ENCODE measurements at regions not wholly inside any gene's neighbourhood (a gene's known extent, or its start where the extent isn't known, plus 50 kb on each side); places are given as distances from the start of the nearest gene placed in this dataset.
"Not testable (repeated sequence)": the region's sequence is repeated elsewhere in the genome, so short reads cannot be mapped to it uniquely, and the experiment has no call there.

DNA sequence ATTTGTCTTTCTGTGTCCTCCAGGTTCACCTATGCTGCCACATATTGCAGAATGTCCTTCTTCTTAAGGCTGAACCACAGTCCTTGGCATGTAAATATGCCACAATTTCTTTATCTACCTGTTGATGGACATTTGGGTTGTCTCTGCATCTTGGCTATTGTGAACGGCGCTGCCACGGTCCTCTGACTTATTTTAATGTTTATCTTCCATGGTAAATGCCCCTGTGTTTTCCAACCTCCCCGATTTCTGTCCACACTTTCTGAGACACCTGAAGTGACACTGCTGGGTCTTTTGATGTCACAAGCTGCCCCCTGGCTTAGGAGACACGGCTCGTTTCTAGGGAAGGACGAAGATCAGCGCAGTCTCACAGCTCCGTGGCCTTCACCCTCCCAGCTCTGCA lies 128.3 kb upstream of the PDE10A start:
- Mint-ChIP-seq H3K9me3 (peaks cover 3% of the 10 kb centered on the region), H3K27ac (no peak overlapping the region), H3K4me3 (no peak overlapping the region), H3K36me3 (ENCODE audit: low read depth) (no peaks in the 10 kb centered on the region), H3K4me1 (ENCODE audit: low read depth) (no peaks in the 10 kb centered on the region), H3K27me3 (peaks cover 3% of the 10 kb centered on the region)

DNA sequence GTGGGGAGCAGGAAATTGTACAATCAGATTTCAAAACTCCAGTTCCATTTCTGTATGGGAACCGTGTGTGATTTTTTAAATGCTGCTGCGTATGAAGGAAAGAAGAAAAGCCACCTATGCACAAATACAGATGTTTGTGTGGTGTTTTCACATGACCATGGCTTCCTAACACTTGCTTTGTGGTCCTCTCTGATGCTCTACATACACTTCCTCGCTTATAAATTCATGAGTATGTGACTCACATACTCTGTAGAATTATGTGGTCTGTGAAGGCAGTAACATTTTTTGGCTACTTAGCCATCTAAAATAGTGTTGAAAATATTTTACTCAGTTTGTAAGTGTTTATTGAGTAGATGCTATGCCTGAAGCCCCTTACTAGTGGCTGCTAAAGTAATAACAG lies 119.8 kb upstream of the PDE10A start:
- H3K4me1 Mint-ChIP-seq (ENCODE audit: low read depth), result no peaks in the 10 kb centered on the region
- H3K27me3 Mint-ChIP-seq, result peaks cover 26% of the 10 kb centered on the region
- no peaks in the 10 kb centered on the region for H3K9me3 Mint-ChIP-seq
- H3K4me3 Mint-ChIP-seq, result no peak overlapping the region
- H3K36me3 Mint-ChIP-seq (ENCODE audit: low read depth), result no peaks in the 10 kb centered on the region
- H3K27ac Mint-ChIP-seq, result no peak overlapping the region

DNA sequence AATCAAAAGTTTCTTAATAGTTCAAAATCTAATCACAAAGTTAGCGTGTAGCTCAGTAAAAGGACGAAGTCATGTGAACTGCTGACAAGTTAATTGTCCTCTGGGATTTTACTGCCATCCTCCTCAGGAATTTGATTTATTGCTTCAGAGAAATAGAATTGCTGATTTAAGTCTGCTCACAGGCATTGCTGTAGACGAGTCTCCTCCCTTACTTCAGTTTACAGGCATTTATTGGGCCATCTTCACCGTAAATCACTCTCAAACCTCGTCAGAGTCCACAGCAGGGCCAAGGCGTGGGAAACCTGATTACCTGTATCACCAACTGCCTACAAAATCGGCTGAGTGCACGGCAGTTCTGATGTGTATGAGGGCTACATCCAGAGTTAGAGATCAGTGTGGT lies 119.1 kb upstream of the PDE10A start:
- H3K27ac Mint-ChIP-seq, result no peak overlapping the region
- no peaks in the 10 kb centered on the region for H3K36me3 Mint-ChIP-seq (ENCODE audit: low read depth)
- no peaks in the 10 kb centered on the region for H3K4me1 Mint-ChIP-seq (ENCODE audit: low read depth)
- H3K27me3 Mint-ChIP-seq, result peaks cover 31% of the 10 kb centered on the region
- H3K9me3 Mint-ChIP-seq, result no peaks in the 10 kb centered on the region
- no peak overlapping the region for H3K4me3 Mint-ChIP-seq

DNA sequence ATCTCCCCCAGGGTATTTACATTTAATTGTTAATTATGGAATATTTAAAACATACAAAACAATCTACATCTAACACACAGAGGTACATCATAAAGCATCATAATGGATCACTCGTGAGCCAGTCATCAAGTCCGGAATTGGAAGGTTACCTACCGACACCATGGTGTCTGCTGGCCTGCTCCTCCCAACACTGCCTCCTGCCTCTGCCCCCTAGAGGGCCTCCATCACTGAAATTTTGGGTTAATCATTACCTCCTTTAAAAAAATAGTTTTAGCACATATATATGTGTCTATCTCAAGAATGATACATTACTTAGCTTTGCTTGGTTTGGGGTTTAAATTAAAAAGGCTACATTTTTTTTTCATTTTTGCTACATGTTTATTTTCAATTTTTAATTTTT lies 114.6 kb upstream of the PDE10A start:
- Mint-ChIP-seq H3K27me3 (peaks cover 55% of the 10 kb centered on the region), H3K4me1 (ENCODE audit: low read depth) (peaks cover 8% of the 10 kb centered on the region), H3K27ac (no peak overlapping the region), H3K9me3 (no peaks in the 10 kb centered on the region), H3K36me3 (ENCODE audit: low read depth) (no peaks in the 10 kb centered on the region), H3K4me3 (no peak overlapping the region)

DNA sequence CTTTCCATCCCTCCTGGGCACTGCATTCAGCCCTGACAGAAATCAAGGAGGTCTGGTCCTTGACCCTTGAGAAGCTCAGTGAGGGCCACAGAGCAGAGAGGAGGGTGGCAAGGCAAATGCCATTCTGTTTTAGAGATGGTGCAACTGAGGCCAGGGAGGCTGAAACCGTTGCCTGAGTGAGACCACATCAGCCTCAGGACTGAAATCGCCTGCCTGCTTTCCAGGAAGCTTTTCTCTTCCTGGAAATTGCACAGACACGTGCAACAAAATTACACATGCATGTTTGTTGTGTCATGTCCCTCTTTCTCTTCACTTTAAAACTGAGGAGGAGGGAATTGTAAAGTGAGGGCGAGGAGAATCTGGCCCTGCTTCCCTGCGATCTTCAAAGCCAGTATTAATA lies 113.7 kb upstream of the PDE10A start:
- H3K27me3 Mint-ChIP-seq, result peaks cover 49% of the 10 kb centered on the region
- H3K4me1 Mint-ChIP-seq (ENCODE audit: low read depth), result peaks cover 8% of the 10 kb centered on the region

DNA sequence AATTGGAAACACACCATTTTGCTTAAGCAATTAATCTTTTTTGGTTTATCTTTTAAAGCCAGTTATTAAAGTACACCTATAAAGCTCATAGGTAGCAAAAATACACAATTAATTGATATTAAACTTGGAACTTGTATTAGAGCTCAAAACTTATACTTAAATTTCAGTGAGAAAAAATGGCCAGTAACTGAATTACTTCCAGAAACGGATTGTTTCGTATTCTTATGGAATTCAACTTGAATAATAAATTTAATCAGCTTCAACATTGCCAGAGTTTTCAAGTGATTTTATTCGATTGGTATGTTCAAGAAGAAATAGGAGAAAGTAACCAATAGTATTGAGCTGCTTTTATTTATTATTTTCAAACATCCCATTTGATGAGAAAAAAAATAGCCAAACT lies 112.7 kb upstream of the PDE10A start:
- Mint-ChIP-seq H3K36me3 (ENCODE audit: low read depth) (no peaks in the 10 kb centered on the region), H3K9me3 (no peaks in the 10 kb centered on the region), H3K27ac (no peak overlapping the region), H3K4me1 (ENCODE audit: low read depth) (peaks cover 8% of the 10 kb centered on the region), H3K4me3 (no peak overlapping the region), H3K27me3 (peaks cover 47% of the 10 kb centered on the region)

More for the DNA sequence above, 113.7 kb upstream of the PDE10A start:
- Mint-ChIP-seq H3K36me3 (ENCODE audit: low read depth) (no peaks in the 10 kb centered on the region), H3K9me3 (no peaks in the 10 kb centered on the region), H3K4me3 (no peak overlapping the region), H3K27ac (no peak overlapping the region)

DNA sequence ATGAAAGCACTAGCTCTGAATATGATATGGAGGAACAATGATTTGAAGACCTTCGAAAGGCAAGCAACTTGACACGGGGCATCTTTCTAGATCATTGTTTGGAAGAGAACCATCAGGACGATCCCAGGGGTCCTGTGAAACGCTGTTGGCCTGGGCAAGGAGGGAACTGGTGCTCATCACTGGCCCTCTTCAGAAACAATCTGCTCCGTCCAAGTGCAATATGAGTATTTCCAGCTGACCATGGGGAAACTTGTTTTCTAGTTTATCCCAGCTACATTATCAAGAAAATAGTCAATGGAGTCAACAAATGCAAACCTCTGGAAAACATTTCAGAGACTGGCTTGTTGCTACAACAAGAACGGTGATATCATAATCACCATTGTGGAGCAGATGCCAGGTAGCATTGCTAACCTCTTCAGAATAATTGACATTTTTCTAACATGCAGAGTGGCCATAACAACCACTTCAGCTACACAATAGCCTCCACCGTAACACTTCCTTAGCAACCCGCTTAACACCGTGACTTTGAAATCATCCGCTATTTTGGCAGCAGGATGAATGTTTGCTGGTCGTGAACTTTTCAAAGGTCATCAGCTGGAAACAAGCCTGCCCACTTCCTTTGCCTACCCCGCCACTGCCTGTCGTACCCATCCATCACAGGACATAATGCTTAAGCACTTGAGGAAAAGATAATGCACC lies 112.0 kb upstream of the PDE10A start:
- no peak overlapping the region for H3K4me3 Mint-ChIP-seq
- no peaks in the 10 kb centered on the region for H3K9me3 Mint-ChIP-seq
- H3K4me1 Mint-ChIP-seq (ENCODE audit: low read depth), result peaks cover 8% of the 10 kb centered on the region
- H3K36me3 Mint-ChIP-seq (ENCODE audit: low read depth), result no peaks in the 10 kb centered on the region
- no peak overlapping the region for H3K27ac Mint-ChIP-seq
- peaks cover 50% of the 10 kb centered on the region for H3K27me3 Mint-ChIP-seq

DNA sequence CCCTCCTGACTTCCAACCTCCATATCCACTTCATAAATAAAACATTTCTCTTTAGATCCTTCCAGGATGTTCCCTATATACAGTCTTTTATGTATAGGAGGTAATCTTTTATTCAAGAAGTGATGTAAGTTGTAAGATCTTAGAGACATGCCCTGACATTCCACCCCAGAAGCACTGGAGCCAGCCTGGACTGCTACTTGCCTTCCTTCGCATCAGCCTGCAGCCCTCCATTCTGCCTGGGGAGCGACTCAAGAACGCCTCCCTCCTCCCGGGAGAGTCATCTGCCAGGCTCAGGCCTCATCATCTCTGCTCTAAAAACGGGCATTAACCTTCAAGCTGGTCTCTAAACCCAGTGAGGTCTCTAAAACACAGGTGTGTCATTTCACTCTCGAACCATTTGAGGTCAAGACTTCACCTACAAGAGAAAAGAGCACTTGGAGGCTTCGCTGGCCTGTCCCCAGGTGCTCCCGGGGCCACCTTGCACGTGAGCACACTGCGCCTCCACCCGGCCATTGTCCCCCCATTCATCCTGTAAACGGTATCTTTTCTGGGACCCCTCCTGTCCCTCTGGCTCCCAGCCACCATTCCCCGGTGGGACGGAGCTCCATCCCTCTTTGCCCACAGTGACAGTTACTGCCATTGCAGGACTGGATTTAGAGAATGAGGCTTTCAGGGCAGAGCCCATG lies 107.5 kb upstream of the PDE10A start:
- H3K27me3 Mint-ChIP-seq, result peaks cover 48% of the 10 kb centered on the region
- no peaks in the 10 kb centered on the region for H3K9me3 Mint-ChIP-seq
- H3K36me3 Mint-ChIP-seq (ENCODE audit: low read depth), result no peaks in the 10 kb centered on the region
- H3K27ac Mint-ChIP-seq, result no peak overlapping the region
- no peak overlapping the region for H3K4me3 Mint-ChIP-seq
- H3K4me1 Mint-ChIP-seq (ENCODE audit: low read depth), result peaks cover 8% of the 10 kb centered on the region

DNA sequence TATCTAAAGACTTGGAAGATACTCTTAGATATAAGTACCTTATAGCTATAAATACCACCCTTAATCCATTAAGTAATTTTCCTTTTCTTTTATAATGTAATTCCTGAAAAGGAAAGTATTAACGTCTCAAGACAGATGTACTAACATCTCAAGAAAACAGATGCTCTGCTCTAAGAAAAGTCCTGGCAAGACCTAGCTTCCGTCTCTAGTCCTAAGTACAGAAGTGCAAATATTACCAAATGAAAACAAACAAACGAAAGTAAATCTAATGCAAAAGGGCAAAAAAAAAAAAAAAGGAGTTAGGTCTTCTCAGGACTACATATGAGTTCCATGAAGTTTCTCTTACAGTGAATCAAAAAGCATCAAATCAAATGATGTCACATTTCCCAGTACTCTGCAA lies 106.8 kb upstream of the PDE10A start:
- H3K4me3 Mint-ChIP-seq, result no peak overlapping the region
- H3K4me1 Mint-ChIP-seq (ENCODE audit: low read depth), result peaks cover under 1% of the 10 kb centered on the region
- no peaks in the 10 kb centered on the region for H3K9me3 Mint-ChIP-seq
- H3K27me3 Mint-ChIP-seq, result peaks cover 41% of the 10 kb centered on the region
- H3K36me3 Mint-ChIP-seq (ENCODE audit: low read depth), result no peaks in the 10 kb centered on the region
- H3K27ac Mint-ChIP-seq, result no peak overlapping the region

DNA sequence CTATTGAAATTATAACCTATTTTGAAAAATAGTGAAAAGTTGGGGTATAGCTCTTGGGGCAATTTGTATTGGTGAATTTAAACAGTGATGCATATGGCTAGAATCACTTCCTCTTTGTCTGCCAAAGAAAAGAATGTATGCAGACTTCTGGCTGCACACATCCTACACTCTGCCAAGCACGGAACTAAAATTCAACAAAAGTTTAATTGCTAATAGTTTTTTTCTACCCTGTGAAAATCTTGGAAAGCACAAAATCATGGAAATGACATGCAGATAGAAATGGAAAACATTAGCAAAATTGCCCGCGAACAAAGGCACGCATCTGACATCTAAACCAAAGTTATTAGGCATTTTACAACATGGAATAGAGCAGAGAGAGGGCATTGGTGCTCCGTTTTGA lies 106.4 kb upstream of the PDE10A start:
- H3K36me3 Mint-ChIP-seq (ENCODE audit: low read depth), result no peaks in the 10 kb centered on the region
- peaks cover 39% of the 10 kb centered on the region for H3K27me3 Mint-ChIP-seq
- no peak overlapping the region for H3K27ac Mint-ChIP-seq
- no peaks in the 10 kb centered on the region for H3K4me1 Mint-ChIP-seq (ENCODE audit: low read depth)
- H3K4me3 Mint-ChIP-seq, result no peak overlapping the region
- no peaks in the 10 kb centered on the region for H3K9me3 Mint-ChIP-seq

DNA sequence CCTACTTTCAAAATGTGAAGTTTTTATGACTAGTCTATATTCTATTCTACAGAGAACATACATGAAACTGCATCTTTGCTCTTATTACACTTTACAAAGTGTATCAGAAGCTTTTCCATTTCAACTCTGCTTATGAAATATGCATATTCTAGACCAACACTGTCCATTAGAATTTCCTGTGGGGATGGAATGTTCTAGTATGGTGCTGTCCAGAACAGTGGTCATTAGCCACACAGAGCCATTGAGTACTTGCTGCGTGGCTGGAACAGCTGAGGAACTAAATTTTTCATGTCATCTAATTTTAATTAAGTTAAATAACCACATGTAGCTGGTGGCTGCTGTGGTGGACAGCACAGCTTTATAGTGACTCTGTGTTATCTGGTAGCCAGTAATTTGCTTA lies 105.9 kb upstream of the PDE10A start:
- no peaks in the 10 kb centered on the region for H3K36me3 Mint-ChIP-seq (ENCODE audit: low read depth)

DNA sequence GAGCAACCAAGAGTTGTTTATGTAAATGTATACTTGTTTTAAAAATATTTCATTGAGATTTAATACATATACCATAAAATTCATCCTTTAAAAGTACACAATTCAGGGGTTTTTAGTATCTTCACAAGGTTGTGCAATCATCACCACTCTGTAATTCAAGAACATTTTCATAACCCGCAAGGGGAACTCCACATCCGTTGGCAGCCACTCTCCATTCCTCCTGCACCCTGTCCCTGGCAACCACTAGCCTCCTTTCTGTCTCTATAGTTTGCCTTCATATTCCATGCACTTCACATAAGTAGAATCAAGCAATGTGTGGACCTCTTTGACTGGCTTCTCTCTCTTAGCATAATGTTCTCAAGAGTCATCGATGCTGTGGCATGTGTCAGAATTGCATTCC lies 104.2 kb upstream of the PDE10A start:
- Mint-ChIP-seq H3K27ac (no peak overlapping the region), H3K27me3 (peaks cover 23% of the 10 kb centered on the region), H3K4me1 (ENCODE audit: low read depth) (no peaks in the 10 kb centered on the region), H3K9me3 (peaks cover under 1% of the 10 kb centered on the region), H3K36me3 (ENCODE audit: low read depth) (no peaks in the 10 kb centered on the region), H3K4me3 (no peak overlapping the region)

More for the DNA sequence above, 105.9 kb upstream of the PDE10A start:
- Mint-ChIP-seq H3K4me1 (ENCODE audit: low read depth) (no peaks in the 10 kb centered on the region), H3K27ac (no peak overlapping the region), H3K27me3 (peaks cover 37% of the 10 kb centered on the region), H3K9me3 (no peaks in the 10 kb centered on the region), H3K4me3 (no peak overlapping the region)

DNA sequence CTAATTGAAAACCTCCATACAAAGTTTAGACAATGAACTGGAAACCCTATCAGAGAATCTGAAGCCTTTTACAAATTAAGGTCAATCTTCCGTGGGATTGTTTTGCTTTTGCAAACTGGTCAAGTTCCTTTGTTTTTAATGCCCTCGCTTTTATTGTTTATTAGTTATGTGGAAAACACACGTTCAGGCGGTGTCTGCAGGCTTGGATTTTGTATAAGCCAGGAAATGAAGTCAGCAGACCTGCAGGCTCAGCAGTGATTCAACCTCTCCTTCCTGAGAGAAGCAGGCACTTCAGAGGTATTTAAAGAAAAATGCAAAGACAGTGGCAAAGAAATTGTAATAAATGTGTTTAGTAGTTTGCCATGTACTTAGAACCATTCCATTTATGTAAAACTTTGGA lies 103.4 kb upstream of the PDE10A start:
- no peak overlapping the region for H3K27ac Mint-ChIP-seq
- H3K9me3 Mint-ChIP-seq, result peaks cover 5% of the 10 kb centered on the region

DNA sequence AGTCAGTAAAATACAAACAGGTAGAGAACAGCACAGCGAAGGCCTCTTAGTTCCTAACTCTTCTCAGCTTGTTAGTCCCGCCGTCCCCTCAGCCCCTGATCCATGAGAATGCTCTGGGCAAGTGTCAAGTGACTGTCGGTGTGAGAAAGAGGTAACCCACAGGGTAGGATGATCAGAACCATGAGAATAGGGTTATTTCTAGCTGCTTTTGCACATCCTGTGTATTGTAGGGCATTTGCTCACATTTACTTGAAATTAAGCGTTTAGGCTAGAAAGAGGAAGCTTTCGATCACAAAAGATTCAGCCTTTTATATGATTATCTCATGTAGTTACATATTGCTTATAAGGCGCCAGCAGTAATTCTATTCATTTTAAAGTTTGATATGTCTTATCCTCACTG lies 103.0 kb upstream of the PDE10A start:
- Mint-ChIP-seq H3K4me3 (no peak overlapping the region), H3K4me1 (ENCODE audit: low read depth) (no peaks in the 10 kb centered on the region), H3K9me3 (peaks cover 5% of the 10 kb centered on the region), H3K36me3 (ENCODE audit: low read depth) (no peaks in the 10 kb centered on the region), H3K27ac (no peak overlapping the region), H3K27me3 (peaks cover 23% of the 10 kb centered on the region)

More for the DNA sequence above, 103.4 kb upstream of the PDE10A start:
- no peak overlapping the region for H3K4me3 Mint-ChIP-seq
- H3K36me3 Mint-ChIP-seq (ENCODE audit: low read depth), result no peaks in the 10 kb centered on the region
- H3K27me3 Mint-ChIP-seq, result peaks cover 23% of the 10 kb centered on the region
- no peaks in the 10 kb centered on the region for H3K4me1 Mint-ChIP-seq (ENCODE audit: low read depth)

DNA sequence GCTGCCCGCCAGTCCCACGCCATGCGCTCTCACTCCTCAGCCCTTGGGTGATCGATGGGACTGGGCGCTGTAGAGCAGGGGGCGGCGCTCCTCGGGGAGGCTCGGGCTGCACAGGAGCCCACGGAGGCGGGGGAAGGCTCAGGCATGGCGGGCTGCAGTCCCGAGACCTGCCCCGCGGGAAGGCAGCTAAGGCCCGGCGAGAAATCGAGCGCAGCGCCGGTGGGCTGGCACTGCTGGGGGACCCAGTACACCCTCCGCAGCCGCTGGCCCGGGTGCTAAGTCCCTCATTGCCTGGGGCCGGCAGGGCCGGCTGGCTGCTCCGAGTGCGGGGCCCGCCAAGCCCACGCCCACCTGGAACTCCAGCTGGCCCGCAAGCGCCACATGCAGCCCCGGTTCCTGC lies 102.2 kb upstream of the PDE10A start:
- not testable (repeated sequence) for H3K36me3 Mint-ChIP-seq (ENCODE audit: low read depth); H3K9me3 Mint-ChIP-seq

DNA sequence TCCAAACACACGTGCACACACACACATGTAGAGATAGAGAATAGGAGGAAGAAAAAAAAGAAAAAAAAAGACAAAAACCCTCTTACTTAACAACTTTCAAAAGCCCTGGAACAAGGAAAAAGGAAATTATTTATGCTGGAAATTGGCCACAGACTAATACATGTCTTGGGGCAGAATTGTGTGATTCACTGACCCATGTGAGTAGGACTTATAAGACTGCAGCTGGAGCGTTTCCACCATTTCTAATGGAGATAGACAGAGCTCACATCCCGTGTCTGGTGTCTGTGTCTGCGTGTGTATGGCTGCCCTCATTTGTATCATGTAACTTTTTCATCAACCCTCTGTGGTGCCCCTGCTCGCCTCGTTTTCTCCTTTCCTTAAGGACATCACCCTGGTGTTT lies 99.8 kb upstream of the PDE10A start:
- Mint-ChIP-seq H3K27me3 (peaks cover 5% of the 10 kb centered on the region), H3K4me1 (ENCODE audit: low read depth) (no peaks in the 10 kb centered on the region), H3K4me3 (no peak overlapping the region), H3K36me3 (ENCODE audit: low read depth) (no peaks in the 10 kb centered on the region), H3K27ac (no peak overlapping the region), H3K9me3 (peaks cover 5% of the 10 kb centered on the region)

More for the DNA sequence above, 102.2 kb upstream of the PDE10A start:
- H3K27ac Mint-ChIP-seq; H3K4me3 Mint-ChIP-seq; H3K4me1 Mint-ChIP-seq (ENCODE audit: low read depth): not testable (repeated sequence)
- peaks cover 19% of the 10 kb centered on the region for H3K27me3 Mint-ChIP-seq

Data from stimulated activated naive CD8-positive, alpha-beta T cell treated with anti-CD3 and anti-CD28 coated beads, Interleukin-15, Interleukin-2, amounts not matched to agents 100 ng/mL and 50 ng/mL, for 24 hours (primary cell).